Lower lobe of right lung (tissue), 2 donors: ENCODE measurements at regions not wholly inside any gene's neighbourhood (a gene's known extent, or its start where the extent isn't known, plus 50 kb on each side); places are given as distances from the start of the nearest gene placed in this dataset.

Experiments
- ATAC-seq, 2 donors: fragments of 200-7000 bp; cut with Tn5 transposase; one replicate each; pipeline ENCODE4 v1.9.1; 2020 to 2022; ENCODE audit warnings: mild to moderate bottlenecking in 2 of 2, moderate library complexity in 2 of 2
- DNase-seq: peaks from one replicate; pipeline ENCODE4 v3.0.0-alpha.2; 2020
- H3K27ac ChIP-seq: fragments of 200-600 bp; one replicate; pipeline ENCODE4 v1.8.0; 2022
- H3K27me3 ChIP-seq: fragments of 200-600 bp; one replicate; pipeline ENCODE4 v1.8.0; 2022; ENCODE audit warnings: low read depth
- H3K36me3 ChIP-seq: fragments of 200-600 bp; one replicate; pipeline ENCODE4 v1.8.0; 2022; ENCODE audit warnings: mild to moderate bottlenecking
- H3K4me1 ChIP-seq: fragments of 200-600 bp; one replicate; pipeline ENCODE4 v1.8.0; 2022
- H3K4me3 ChIP-seq: fragments of 200-600 bp; one replicate; pipeline ENCODE4 v1.8.0; 2022; ENCODE audit warnings: mild to moderate bottlenecking
- H3K9me3 ChIP-seq: fragments of 200-600 bp; one replicate; pipeline ENCODE4 v1.8.0; 2022
- CTCF ChIP-seq: fragments of 200-600 bp; IDR thresholded peaks from one replicate; pipeline ENCODE4 v1.8.0; 2022; ENCODE audit warnings: antibody characterized with exemption, mild to moderate bottlenecking
- intact Hi-C: fragments of 100-400 bp; cut with DNase I; formaldehyde crosslinking; loops from one replicate; pipeline ENCODE4 v1.11.0; 2022
- donor health status: DM: no; HTN: yes; CAD: no; lungs with severe emphysema.

DNA sequence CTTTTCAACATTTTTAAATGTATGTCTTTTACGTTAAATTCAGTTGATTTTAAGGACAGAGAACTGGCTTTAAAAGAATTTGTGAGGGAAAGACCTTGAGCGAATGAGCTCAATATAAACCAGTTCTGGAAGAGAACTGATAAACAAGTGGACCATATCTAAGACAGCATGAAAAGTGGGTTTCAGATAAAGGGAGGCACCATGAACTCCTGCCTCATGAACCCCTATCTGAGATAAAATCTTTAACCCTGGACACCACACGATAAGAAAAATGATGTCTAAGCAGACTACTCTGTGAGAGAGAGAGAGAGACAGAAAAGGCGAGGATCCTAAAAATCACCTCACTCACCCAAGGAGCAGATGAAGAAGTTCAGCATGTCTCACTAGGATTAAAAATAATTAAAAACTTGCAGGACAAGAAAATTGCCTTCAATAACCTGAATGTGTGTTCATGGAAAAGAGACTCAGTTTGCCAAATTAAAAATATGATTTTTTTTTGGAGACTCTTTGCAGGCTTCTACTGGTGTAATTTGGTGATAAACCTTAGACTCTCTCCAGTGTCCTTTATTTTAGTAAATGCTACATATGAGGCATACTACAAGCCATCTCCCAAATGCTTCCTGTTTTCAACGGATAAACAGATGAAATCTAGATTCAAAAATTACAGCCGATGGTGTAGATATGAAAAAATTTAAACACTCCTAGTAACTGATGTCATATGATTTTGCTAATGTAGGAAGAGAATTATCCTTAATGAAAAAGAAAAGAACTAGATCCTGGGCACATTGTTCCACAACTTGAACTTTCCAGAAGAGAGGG is 299.5 kb downstream of the ADGB start:
- Histone ChIP-seq H3K9me3 (no peaks in the 10 kb centered on the region), H3K27me3 (no peaks in the 10 kb centered on the region), H3K36me3 (no peaks in the 10 kb centered on the region), H3K4me1 (no peaks in the 10 kb centered on the region), H3K27ac (no peak overlapping the region), H3K4me3 (no peak overlapping the region)
- DNase-seq (no peak), ATAC-seq (no peak)
- intact Hi-C loops = no loop called here
- TF ChIP-seq CTCF = no peak

- no peaks in the 10 kb centered on the region for H3K4me1 ChIP-seq
- no peak for TF ChIP-seq CTCF
- no peaks in the 10 kb centered on the region for H3K9me3 ChIP-seq
- no peak for ATAC-seq
- H3K27ac ChIP-seq = no peak overlapping the region
- H3K4me3 ChIP-seq = no peak overlapping the region
- DNase-seq = no peak
- intact Hi-C loops = no loop called here
- no peaks in the 10 kb centered on the region for H3K36me3 ChIP-seq
- H3K27me3 ChIP-seq = no peaks in the 10 kb centered on the region
Measured at GRCh38 chr6:146898888-146899227, 300.1 kb downstream of the ADGB start.

- no peak for DNase-seq
- no peak overlapping the region for H3K4me3 ChIP-seq
- TF ChIP-seq CTCF = no peak
- H3K9me3 ChIP-seq = no peaks in the 10 kb centered on the region
- peaks cover 10% of the 10 kb centered on the region for H3K4me1 ChIP-seq
- no peak for ATAC-seq
- H3K36me3 ChIP-seq = no peaks in the 10 kb centered on the region
- no peaks in the 10 kb centered on the region for H3K27me3 ChIP-seq
- no peak overlapping the region for H3K27ac ChIP-seq
- intact Hi-C loops = no loop called here
Measured at GRCh38 chr6:146901940-146902816, 302.0 kb upstream of the STXBP5 start.

- intact Hi-C loops = no loop called here
- no peak overlapping the region for H3K27ac ChIP-seq
- DNase-seq (no peak), ATAC-seq (no peak)
- H3K27me3 ChIP-seq = no peaks in the 10 kb centered on the region
- no peak overlapping the region for H3K4me3 ChIP-seq
- no peaks in the 10 kb centered on the region for H3K9me3 ChIP-seq
- no peaks in the 10 kb centered on the region for H3K36me3 ChIP-seq
- TF ChIP-seq CTCF = no peak
- peaks cover 10% of the 10 kb centered on the region for H3K4me1 ChIP-seq
Measured at GRCh38 chr6:146902846-146903245, 301.4 kb upstream of the STXBP5 start.

GRCh38 chr6:146903451-146903850 is 300.8 kb upstream of the STXBP5 start:
- H3K9me3 ChIP-seq = no peaks in the 10 kb centered on the region
- H3K36me3 ChIP-seq = no peaks in the 10 kb centered on the region
- no peak for TF ChIP-seq CTCF
- DNase-seq (no peak), ATAC-seq (no peak)
- H3K4me1 ChIP-seq = peaks cover 10% of the 10 kb centered on the region
- H3K27ac ChIP-seq = no peak overlapping the region
- no peaks in the 10 kb centered on the region for H3K27me3 ChIP-seq
- intact Hi-C loops = no loop called here
- no peak overlapping the region for H3K4me3 ChIP-seq
